ENCODE measurements at regions not wholly inside any gene's neighbourhood (a gene's known extent, or its start where the extent isn't known, plus 50 kb on each side); places are given as distances from the start of the nearest gene placed in this dataset.

- Mint-ChIP-seq H3K27me3 (ENCODE audit: insufficient read depth, low read depth) (peaks cover 2% of the 10 kb centered on the region), H3K36me3 (no peaks in the 10 kb centered on the region), H3K4me3 (no peak overlapping the region), H3K27ac (no peak overlapping the region), H3K9me3 (peaks cover 4% of the 10 kb centered on the region), H3K4me1 (peaks cover 10% of the 10 kb centered on the region)
- no peaks in the 10 kb centered on the region for H3K9me3 ChIP-seq (ENCODE audit: low read depth)
- H3K4me1 ChIP-seq = no peaks in the 10 kb centered on the region
- H2AFZ ChIP-seq (replicated peaks) = no peak overlapping the region
- no peaks in the 10 kb centered on the region for H3K36me3 ChIP-seq
- H3K4me2 ChIP-seq = no peak overlapping the region
- H3K9ac ChIP-seq = no peak overlapping the region
- no peak overlapping the region for H3K4me3 ChIP-seq
- DNase-seq (ENCODE audit: low spot score) = no peak
- H3K27ac ChIP-seq = no peak overlapping the region
- no peaks in the 10 kb centered on the region for H4K20me1 ChIP-seq (ENCODE audit: low read depth)
- H3K27me3 ChIP-seq = no peaks in the 10 kb centered on the region
- H3K79me2 ChIP-seq (ENCODE audit: low read depth) = no peaks in the 10 kb centered on the region
- H3F3A ChIP-seq (ENCODE audit: low read depth) = no peaks in the 10 kb centered on the region
- TF ChIP-seq EZH2 (IDR thresholded peaks at IDR 0.05) = no peak
- TF ChIP-seq EZH2phosphoT487 (IDR thresholded peaks at IDR 0.05) = no peak
- no peak for TF ChIP-seq CTCF (IDR thresholded peaks at IDR 0.05)
These were observed 254.6 kb downstream of the BUD13 start for GRCh38 chr11:116518141-116518540.

- Histone ChIP-seq H3K4me3 (no peak overlapping the region), H3K4me1 (no peaks in the 10 kb centered on the region), H4K20me1 (ENCODE audit: low read depth) (no peaks in the 10 kb centered on the region), H3K27me3 (no peaks in the 10 kb centered on the region), H3K36me3 (no peaks in the 10 kb centered on the region), H3K9me3 (ENCODE audit: low read depth) (no peaks in the 10 kb centered on the region), H3K4me2 (no peak overlapping the region), H3K27ac (no peak overlapping the region), H3F3A (ENCODE audit: low read depth) (no peaks in the 10 kb centered on the region), H3K79me2 (ENCODE audit: low read depth) (no peaks in the 10 kb centered on the region), H3K9ac (no peak overlapping the region), H2AFZ (replicated peaks) (no peak overlapping the region)
- H3K36me3 Mint-ChIP-seq = no peaks in the 10 kb centered on the region
- TF ChIP-seq CTCF (IDR thresholded peaks at IDR 0.05) (no peak), EZH2 (IDR thresholded peaks at IDR 0.05) (no peak), EZH2phosphoT487 (IDR thresholded peaks at IDR 0.05) (no peak)
- peaks cover 4% of the 10 kb centered on the region for H3K27me3 Mint-ChIP-seq (ENCODE audit: insufficient read depth, low read depth)
- H3K27ac Mint-ChIP-seq = peak overlapping the region; percentile 27
- DNase-seq (ENCODE audit: low spot score) = no peak
- peaks cover 4% of the 10 kb centered on the region for H3K9me3 Mint-ChIP-seq
- H3K4me1 Mint-ChIP-seq = peaks cover 10% of the 10 kb centered on the region
- H3K4me3 Mint-ChIP-seq = no peak overlapping the region
These were observed 255.2 kb downstream of the BUD13 start for GRCh38 chr11:116517584-116517983.

GRCh38 chr11:116517077-116517476 is 255.7 kb downstream of the BUD13 start:
- H3K4me3 Mint-ChIP-seq = no peak overlapping the region
- Histone ChIP-seq H3K9ac (no peak overlapping the region), H2AFZ (replicated peaks) (no peak overlapping the region), H3K79me2 (ENCODE audit: low read depth) (no peaks in the 10 kb centered on the region), H3K27ac (no peak overlapping the region), H3K9me3 (ENCODE audit: low read depth) (no peaks in the 10 kb centered on the region), H3F3A (ENCODE audit: low read depth) (no peaks in the 10 kb centered on the region), H3K4me1 (no peaks in the 10 kb centered on the region), H3K36me3 (no peaks in the 10 kb centered on the region), H3K4me2 (no peak overlapping the region), H3K27me3 (no peaks in the 10 kb centered on the region), H4K20me1 (ENCODE audit: low read depth) (no peaks in the 10 kb centered on the region), H3K4me3 (no peak overlapping the region)
- peaks cover 10% of the 10 kb centered on the region for H3K4me1 Mint-ChIP-seq
- H3K36me3 Mint-ChIP-seq = no peaks in the 10 kb centered on the region
- H3K27ac Mint-ChIP-seq = no peak overlapping the region
- no peak for DNase-seq (ENCODE audit: low spot score)
- H3K27me3 Mint-ChIP-seq (ENCODE audit: insufficient read depth, low read depth) = peaks cover 4% of the 10 kb centered on the region
- TF ChIP-seq EZH2 (IDR thresholded peaks at IDR 0.05) = no peak
- TF ChIP-seq EZH2phosphoT487 (IDR thresholded peaks at IDR 0.05) = no peak
- no peak for TF ChIP-seq CTCF (IDR thresholded peaks at IDR 0.05)
- peaks cover 4% of the 10 kb centered on the region for H3K9me3 Mint-ChIP-seq
